Brain microvascular endothelial cell (primary cell): ENCODE measurements at regions not wholly inside any gene's neighbourhood (a gene's known extent, or its start where the extent isn't known, plus 50 kb on each side); places are given as distances from the start of the nearest gene placed in this dataset.

Experiments used
- DNase-seq: peaks from one replicate; pipeline ENCODE4 v3.0.0-alpha.2; 2020
- H3K27ac ChIP-seq: fragments of 250-450 bp; sonication (Bioruptor Pico); 2 replicates; pipeline ENCODE4 v1.5.1; 2020; ENCODE audit warnings: mild to moderate bottlenecking, moderate library complexity
- H3K27me3 ChIP-seq: fragments of 250-450 bp; sonication (Bioruptor Pico); replicated peaks from 2 replicates; pipeline ENCODE4 v1.5.1; 2020; ENCODE audit warnings: mild to moderate bottlenecking
- H3K36me3 ChIP-seq: fragments of 250-450 bp; sonication (Bioruptor Pico); replicated peaks from 2 replicates; pipeline ENCODE4 v1.5.1; 2020; ENCODE audit warnings: mild to moderate bottlenecking
- H3K4me3 ChIP-seq: 2 replicates; pipeline ENCODE4 v1.5.1; 2011; ENCODE audit warnings: low read depth, mild to moderate bottlenecking, control low read depth, low read length, moderate library complexity
- in situ Hi-C: cut with HindIII; loops from 2 replicates; pipeline ENCODE4 v1.10.0; 2017; ENCODE audit warnings: low sequenced_read_pairs, low pct_ligation_motif_present
- TF ChIP-seq, protein P1 (sequence below): IDR thresholded peaks from 2 replicates; pipeline ENCODE4 v1.5.1; 2011; ENCODE audit warnings: low read depth, mild to moderate bottlenecking, moderate library complexity, low read length, control low read depth, inconsistent platforms; ENCODE audit errors: missing control alignments

DNA sequence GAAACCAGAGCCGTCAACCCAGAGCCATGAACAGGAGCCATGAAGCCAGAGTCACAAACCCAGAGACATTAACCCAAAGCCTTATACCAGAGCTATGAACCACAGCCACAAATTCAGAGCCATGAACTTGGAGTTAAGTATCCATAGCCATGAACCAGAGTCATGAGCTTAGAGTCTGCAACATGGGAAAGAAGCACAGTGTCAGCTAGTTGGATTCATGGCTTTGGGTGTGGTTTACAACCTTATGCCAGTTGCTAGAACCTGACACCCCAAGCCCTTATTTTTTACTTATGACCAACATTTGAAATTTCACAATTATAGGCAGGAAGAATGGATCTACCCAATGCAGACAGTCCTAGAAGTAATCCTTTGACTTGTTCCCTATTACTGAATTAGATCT, 128.9 kb upstream of the FAM78B start:
- no peaks in the 10 kb centered on the region for H3K27me3 ChIP-seq
- DNase-seq = no peak

DNA sequence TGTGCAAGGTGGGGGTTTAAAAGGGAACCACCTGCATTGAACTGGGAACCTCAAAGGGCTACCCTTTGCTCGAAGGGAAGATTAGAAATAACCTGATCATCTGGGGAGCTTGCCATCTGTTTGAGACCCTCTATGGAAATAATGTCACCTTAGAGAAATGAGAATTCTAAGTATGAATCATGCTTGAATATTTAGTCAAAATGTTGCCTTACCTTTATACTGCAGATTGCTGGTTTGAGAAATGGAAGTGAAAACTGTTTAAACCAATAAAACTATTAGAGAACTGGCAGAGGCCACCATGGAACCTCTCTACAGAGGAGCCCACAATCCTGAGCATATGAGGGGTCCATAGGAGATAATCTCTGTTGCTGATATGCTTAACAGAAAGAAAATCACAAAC, 131.2 kb upstream of the FAM78B start:
- TF ChIP-seq, protein P1, sequence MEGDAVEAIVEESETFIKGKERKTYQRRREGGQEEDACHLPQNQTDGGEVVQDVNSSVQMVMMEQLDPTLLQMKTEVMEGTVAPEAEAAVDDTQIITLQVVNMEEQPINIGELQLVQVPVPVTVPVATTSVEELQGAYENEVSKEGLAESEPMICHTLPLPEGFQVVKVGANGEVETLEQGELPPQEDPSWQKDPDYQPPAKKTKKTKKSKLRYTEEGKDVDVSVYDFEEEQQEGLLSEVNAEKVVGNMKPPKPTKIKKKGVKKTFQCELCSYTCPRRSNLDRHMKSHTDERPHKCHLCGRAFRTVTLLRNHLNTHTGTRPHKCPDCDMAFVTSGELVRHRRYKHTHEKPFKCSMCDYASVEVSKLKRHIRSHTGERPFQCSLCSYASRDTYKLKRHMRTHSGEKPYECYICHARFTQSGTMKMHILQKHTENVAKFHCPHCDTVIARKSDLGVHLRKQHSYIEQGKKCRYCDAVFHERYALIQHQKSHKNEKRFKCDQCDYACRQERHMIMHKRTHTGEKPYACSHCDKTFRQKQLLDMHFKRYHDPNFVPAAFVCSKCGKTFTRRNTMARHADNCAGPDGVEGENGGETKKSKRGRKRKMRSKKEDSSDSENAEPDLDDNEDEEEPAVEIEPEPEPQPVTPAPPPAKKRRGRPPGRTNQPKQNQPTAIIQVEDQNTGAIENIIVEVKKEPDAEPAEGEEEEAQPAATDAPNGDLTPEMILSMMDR = no peak
- no peak overlapping the region for H3K4me3 ChIP-seq
- H3K27ac ChIP-seq = no peak overlapping the region
- no peak for DNase-seq
- no peaks in the 10 kb centered on the region for H3K36me3 ChIP-seq
- no peaks in the 10 kb centered on the region for H3K27me3 ChIP-seq
- in situ Hi-C loops = no loop called here

More for the DNA sequence above, 128.9 kb upstream of the FAM78B start:
- in situ Hi-C loops = no loop called here
- H3K36me3 ChIP-seq = no peaks in the 10 kb centered on the region
- TF ChIP-seq, protein P1 = no peak
- H3K27ac ChIP-seq = no peak overlapping the region
- H3K4me3 ChIP-seq = no peak overlapping the region

DNA sequence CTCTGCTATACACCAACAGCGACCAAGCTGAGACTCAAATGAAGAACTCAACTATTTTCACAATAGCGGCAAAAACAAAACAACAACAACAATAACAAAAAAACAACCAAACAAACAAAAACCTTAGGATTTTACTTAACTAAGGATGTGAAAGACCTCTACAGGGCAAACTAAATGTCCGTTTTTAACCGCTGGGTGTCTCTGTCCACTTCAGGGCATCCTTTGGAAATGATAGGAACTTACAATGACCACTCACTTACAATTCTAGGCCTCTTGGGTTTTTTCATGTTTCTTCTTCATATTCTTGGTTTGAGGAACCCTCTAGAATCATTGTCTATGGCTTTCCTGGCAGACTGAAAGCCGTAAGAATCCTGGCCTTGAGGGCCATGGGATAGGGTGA, 134.0 kb upstream of the FAM78B start:
- no peak for DNase-seq
- Histone ChIP-seq H3K27me3 (no peaks in the 10 kb centered on the region), H3K36me3 (no peaks in the 10 kb centered on the region), H3K4me3 (no peak overlapping the region), H3K27ac (no peak overlapping the region)
- TF ChIP-seq, protein P1 = no peak
- in situ Hi-C loops = no loop called here

DNA sequence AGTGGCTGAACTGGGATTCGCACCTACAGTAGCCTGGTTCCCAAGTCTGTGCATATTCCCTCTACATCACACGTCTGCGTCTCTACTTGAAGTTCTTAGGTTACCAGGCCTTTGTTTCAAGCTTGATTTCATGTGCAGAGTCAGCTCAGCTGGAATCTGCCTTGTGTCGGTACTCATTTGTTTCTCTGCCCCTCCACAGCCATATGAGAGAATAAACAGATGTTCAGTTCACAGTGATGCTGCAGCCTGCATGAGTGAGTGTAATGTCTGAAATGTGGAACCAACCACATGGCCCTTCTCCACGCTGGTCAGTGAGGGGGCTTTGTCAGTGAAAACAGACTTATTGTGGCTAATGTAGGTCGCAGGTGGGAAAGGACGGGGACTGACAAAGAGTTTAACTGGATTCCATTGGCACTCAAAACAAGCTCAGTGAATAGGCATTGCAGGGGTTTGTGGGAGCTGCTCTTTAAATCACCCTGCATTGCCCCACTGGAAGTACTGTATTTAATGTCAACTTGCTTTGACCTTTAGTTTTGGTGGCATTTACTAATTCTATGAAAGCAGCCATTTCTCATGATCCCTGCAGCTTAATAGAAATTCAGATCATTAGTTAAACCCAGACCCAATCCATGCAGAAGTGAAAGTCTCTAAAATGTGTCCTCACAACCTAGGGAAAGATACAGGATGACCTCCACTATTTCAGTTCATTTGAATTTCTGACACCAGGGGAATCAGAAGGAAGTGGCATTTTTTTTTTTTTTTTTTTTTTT, 136.4 kb upstream of the FAM78B start:
- Histone ChIP-seq H3K4me3 (no peak overlapping the region), H3K27me3 (no peaks in the 10 kb centered on the region), H3K36me3 (no peaks in the 10 kb centered on the region), H3K27ac (no peak overlapping the region)
- DNase-seq = no peak
- in situ Hi-C loops = no loop called here
- TF ChIP-seq, protein P1 = no peak

DNA sequence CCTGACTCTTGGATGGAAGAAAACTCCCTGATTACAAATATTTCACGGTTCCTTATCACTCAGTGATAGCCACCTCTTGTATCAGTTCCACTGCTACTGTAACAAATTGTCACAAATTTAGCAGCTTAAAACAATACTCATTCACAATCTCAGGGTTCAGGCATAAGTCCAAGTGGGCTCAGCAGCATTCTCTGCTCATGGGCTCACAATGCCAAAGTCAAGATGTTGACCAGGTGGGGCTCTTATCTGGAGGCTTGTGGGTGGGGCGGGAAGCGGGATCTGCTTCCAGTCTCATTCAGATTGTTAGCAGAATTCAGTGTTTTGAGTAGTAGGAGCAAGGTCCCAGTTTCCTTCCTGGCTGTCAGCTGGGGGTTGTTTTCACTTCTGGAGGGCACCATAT, 137.3 kb upstream of the FAM78B start:
- Histone ChIP-seq H3K27me3 (no peaks in the 10 kb centered on the region), H3K27ac (no peak overlapping the region), H3K4me3 (no peak overlapping the region), H3K36me3 (no peaks in the 10 kb centered on the region)
- TF ChIP-seq, protein P1 = no peak
- in situ Hi-C loops = no loop called here
- no peak for DNase-seq

DNA sequence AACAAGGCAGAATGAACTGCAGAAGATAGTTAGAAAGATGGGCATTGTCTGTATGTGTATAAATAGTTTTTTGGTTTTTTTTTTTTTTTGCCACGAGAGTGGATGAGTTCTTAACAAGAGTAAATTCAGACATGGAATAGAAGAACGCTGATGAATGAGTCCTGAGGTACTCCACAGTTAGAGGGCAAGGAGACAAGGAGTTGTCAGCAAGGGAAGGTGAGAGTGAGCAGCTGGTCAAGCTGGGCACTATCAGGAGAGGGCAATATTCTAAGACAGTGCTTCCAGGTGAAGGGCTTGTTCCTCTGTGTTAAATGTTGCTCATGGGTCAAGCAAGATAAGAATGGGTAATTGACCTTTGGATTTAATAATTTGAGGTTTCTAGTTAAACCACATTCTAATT, 138.6 kb upstream of the FAM78B start:
- Histone ChIP-seq H3K36me3 (no peaks in the 10 kb centered on the region), H3K27ac (no peak overlapping the region), H3K27me3 (no peaks in the 10 kb centered on the region), H3K4me3 (no peak overlapping the region)
- TF ChIP-seq, protein P1 = no peak
- in situ Hi-C loops = no loop called here
- no peak for DNase-seq
